Gastrocnemius medialis (tissue), 4 donors: ENCODE measurements at regions not wholly inside any gene's neighbourhood (a gene's known extent, or its start where the extent isn't known, plus 50 kb on each side); places are given as distances from the start of the nearest gene placed in this dataset.

Experiments
- POLR2A ChIP-seq, 2 donors: fragments of 450-650 bp; IDR thresholded peaks; one replicate each; pipeline ENCODE4 v1.6.1; 2017; ENCODE audit warnings: antibody characterized with exemption in 2 of 2, mild to moderate bottlenecking in 2 of 2, moderate library complexity in 2 of 2
- TF ChIP-seq, protein P1 (sequence below), 5 experiments: fragments of 450-650 bp in 3 of 5; fragments of 200-600 bp in 2 of 5; sonication (generic) in 2 of 5; IDR thresholded peaks in 4 of 5; conservative IDR thresholded peaks in 1 of 5; 1 replicate in 4 of 5; 2 replicates in 1 of 5; pipeline ENCODE4 v1.5.1; 2016 to 2019; ENCODE audit warnings: antibody characterized with exemption in 5 of 5, mild to moderate bottlenecking in 3 of 5, moderate library complexity in 3 of 5

DNA sequence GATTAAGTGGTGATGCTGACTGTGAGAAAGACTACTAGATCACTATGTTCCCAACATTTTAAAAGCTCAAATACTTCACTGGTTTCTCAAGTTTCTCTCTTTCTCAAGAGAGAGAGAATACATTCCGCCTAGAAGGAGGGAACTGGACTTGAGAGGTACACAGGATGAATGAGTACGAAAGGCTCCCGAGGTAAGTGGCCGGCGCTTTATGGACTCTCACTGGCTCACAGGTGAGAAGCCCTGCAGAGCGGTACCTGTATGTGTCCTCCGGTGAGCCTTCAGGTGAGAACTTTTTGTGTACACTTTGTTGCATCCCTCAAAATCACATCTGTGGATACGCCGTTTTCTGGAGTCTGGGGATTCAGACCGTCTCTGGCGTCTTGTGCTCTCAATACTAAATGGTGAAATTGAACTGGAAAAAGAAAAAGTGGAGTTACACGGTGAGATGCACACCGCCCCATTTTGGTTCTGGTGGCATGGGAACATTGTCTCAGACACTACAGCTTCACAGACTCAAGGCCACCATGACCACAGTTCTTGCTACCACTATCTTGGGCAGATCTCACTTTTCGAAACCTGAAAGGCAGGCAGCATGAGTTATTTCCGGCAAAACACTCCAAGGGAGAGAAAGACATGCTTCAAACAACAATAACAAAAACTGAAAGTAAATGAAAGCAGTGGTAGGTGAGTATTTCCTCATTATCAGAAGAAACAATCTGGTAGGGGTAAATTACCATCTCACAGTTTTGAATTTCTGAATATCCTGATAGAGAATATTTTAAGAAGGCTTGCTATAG lies 418.9 kb downstream of the KLF12 start:
- TF ChIP-seq, protein P1, sequence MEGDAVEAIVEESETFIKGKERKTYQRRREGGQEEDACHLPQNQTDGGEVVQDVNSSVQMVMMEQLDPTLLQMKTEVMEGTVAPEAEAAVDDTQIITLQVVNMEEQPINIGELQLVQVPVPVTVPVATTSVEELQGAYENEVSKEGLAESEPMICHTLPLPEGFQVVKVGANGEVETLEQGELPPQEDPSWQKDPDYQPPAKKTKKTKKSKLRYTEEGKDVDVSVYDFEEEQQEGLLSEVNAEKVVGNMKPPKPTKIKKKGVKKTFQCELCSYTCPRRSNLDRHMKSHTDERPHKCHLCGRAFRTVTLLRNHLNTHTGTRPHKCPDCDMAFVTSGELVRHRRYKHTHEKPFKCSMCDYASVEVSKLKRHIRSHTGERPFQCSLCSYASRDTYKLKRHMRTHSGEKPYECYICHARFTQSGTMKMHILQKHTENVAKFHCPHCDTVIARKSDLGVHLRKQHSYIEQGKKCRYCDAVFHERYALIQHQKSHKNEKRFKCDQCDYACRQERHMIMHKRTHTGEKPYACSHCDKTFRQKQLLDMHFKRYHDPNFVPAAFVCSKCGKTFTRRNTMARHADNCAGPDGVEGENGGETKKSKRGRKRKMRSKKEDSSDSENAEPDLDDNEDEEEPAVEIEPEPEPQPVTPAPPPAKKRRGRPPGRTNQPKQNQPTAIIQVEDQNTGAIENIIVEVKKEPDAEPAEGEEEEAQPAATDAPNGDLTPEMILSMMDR (IDR thresholded peaks at IDR 0.05 in 4 of 5, conservative IDR thresholded peaks at IDR 0.05 in 1 of 5) = no peak
- no peak for TF ChIP-seq POLR2A (IDR thresholded peaks at IDR 0.05)
